Activated CD4-positive, CD25-positive, alpha-beta regulatory T cell (primary cell): ENCODE measurements at regions not wholly inside any gene's neighbourhood (a gene's known extent, or its start where the extent isn't known, plus 50 kb on each side); places are given as distances from the start of the nearest gene placed in this dataset.

ENCODE experiments used
- DNase-seq, 4 experiments: peaks; one replicate each; lab custom pipeline; 2025; lab: John Stamatoyannopoulos, UW

DNA sequence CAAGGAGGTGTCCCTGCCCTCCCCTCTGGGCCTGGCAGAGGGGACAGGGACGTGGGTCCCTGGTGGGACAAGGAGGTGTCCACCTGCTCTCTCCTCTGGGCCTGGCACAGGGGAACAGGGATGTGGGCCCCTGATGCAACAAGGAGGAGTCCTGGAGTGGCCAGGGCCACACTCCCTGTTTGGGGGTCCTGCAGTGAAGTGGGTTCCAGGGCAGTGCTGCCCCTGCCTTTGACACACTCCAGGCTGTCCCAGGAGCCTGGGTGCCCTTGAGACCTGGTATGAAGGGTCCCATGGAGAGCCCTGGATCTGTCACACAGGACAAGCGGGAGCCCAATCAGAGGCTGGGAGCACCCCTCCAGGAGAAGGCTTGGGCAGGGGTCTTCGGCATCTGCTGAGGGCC lies 75.8 kb upstream of the GPC1 start:
- DNase-seq: no peak

- DNase-seq: no peak
Measured at GRCh38 chr2:240360645-240361475, 74.6 kb upstream of the GPC1 start.

DNA sequence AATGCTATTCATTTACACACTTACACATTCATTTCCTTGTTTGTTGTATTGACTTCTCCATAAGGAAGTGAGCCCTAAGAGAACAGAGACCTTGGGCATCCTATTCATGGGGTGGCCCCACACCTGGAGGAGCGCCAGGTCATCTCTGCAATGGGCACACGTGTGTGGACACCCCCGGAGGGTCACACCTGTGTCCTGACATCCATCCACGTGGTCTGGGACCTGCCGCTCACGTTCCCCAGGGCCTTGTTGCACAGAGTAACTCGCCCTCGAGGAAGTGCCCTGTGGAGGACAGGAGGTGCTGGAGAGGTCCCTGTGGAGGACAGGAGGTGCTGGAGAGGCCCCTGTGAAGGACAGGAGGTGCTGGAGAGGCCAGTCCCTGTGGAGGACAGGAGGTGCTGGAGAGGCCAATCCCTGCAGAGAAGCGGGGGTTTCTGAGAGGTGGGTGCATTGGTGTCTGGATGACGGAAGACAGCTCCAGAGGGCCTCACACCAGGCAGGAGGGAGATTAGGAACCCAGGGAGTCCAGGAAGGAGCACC lies 73.2 kb upstream of the GPC1 start:
- no peak for DNase-seq

DNA sequence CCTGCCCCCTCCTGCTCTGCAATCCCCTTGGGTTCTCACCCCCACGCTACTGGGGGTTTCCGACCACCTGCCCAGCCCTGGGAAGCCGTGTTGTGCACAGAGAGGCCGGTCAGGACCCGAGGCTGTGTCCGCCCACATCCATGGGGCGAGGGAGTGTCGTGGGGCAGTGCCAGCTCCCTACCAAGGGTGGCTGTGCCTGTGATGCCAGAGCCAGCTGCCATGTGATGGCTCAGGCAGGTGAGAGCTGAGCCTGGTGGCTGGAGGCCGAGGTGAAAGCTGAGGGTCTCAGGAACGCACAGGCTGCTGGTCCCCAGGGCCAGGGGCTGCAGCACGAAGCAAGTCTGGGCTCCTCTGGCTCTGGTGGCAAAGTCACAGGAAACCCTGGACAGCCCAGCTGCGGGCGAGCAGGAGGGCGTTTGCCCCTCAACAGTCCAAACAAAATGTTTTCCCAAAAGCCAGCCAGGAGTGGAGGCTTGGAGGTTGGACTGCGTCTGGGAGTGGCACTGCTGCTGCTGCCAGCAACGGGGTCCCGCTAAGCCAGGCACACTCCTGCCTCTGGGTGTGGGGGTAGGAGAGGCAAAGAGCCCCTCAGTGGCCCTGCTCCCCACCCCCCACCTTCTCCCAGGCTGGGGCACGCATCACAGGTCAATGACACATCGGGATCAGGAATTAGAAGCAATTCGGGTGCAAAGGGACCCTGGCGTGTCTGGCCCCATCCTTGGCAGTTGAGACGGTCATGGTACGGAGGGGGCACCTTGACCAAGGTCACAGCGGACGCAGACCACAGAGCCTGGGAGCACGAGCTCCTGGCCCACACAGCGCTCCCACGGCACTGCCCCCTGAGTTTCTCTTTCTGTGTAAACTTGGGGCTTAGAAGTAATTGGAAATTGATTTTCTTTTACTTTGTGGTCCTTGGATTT lies 72.4 kb upstream of the GPC1 start:
- no peak for DNase-seq

- DNase-seq: no peak
Measured at GRCh38 chr2:240363746-240364581, 71.5 kb upstream of the GPC1 start.

GRCh38 chr2:240364582-240364960 lies 70.9 kb upstream of the GPC1 start:
- no peak for DNase-seq

GRCh38 chr2:240364961-240365775 lies 70.3 kb upstream of the GPC1 start:
- DNase-seq: no peak

DNA sequence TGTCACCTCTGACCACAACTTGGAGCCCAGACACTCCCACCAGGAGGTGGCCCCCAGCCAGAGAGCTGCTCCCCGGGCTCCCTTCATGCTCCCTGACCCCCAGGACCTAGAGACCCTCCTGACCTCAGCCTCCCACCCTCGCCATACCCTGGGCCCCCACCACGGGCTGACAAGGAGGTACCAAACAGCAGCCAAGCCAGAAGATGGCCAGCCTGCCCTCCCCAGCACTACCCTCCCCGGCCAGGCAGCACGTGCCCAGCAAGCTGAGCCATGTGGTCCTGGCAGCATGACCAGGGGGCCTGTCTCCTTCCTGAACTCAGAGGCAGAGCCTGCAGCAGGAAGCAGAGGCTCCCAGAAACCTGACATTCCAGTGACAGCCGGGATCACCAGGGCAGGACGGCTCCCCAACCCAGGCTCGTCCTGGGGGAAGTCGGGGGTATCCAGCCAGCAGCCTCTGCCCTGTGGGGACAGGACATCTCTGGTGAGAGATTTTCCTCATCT lies 69.4 kb upstream of the GPC1 start:
- no peak for DNase-seq

- DNase-seq: no peak
Measured at GRCh38 chr2:240366901-240367300, 68.6 kb upstream of the GPC1 start.

- no peak for DNase-seq
Measured at GRCh38 chr2:240367721-240368120, 67.7 kb upstream of the GPC1 start.

- no peak for DNase-seq
Measured at GRCh38 chr2:240368781-240369331, 66.6 kb upstream of the GPC1 start.

- DNase-seq: no peak
Measured at GRCh38 chr2:240369335-240369734, 66.1 kb upstream of the GPC1 start.

DNA sequence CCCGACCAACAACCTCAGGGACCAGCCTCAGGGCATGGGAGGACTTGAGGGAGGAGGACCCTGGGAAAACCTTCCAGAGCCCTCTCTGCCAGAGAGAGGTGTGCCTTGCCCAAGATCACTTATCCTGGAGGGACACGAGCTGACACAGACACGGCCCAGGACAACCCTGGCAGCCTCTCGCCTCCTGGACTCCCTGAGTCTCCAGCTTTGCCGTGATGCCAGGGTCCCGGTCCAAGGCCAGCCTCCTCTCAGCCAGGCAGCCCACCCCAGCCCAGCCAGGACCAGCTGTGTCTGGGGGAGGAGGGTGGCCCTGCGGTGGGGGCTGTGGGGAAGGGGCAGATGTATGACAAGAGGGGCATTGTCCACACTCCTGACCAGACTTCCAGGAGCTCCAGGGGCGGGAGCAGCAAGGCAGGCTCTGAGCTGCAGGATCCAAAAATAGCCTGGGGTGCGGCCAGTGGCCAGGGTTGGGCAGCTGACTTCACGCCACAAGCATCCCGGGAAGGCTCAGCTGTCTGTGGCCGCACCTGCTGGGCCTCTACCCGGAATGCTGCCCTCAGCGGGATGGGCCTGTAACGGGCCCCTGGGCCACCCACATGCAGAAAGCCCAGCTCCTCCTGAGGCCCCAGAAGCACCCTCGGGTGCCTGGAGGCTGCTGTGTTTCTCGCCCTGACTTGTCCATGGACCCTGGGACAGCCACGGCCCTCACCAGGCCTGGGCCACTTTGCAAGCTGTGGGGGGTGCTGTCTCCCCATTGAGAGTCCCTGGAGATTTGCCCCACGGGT lies 65.5 kb upstream of the GPC1 start:
- no peak for DNase-seq

- no peak for DNase-seq
Measured at GRCh38 chr2:240371129-240372000, 64.1 kb upstream of the GPC1 start.

- no peak for DNase-seq
Measured at GRCh38 chr2:240372101-240372500, 63.4 kb upstream of the GPC1 start.

DNA sequence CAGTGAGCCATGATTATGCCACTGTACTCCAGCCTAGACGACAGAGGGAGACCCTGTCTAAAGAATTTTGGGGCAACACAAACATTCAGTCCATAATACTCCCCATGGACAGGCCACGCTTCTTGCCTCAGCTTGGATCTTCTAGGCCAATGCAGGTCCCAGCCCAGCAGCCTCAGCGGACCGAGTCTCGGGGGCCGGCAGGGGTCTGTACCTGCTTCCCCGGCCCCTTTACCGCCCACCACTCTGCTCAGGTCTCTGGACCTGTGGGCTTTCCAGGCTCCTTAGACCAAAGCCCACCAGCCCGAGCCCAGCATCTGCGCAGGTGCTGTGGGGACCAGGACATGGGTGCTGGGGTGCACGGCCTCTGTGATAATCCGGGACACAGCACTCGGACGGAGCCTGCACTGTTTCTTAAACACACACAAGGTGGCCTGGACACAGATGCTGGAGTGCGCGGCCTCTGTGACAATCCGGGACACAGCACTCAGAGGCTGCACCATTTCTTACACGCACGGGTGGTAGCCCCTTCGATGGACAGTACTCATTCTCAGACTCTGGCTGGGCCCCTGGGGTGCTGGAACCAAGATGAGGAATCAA lies 62.1 kb upstream of the GPC1 start:
- DNase-seq: no peak

- no peak for DNase-seq
Measured at GRCh38 chr2:240374085-240374907, 61.2 kb upstream of the GPC1 start.
